Ishikawa (cell line): ENCODE measurements at regions not wholly inside any gene's neighbourhood (a gene's known extent, or its start where the extent isn't known, plus 50 kb on each side); places are given as distances from the start of the nearest gene placed in this dataset.

ENCODE experiments used
- CEBPB ChIP-seq: IDR thresholded peaks from 2 replicates; pipeline ENCODE4 v1.6.1; 2012
- CREB1 ChIP-seq: IDR thresholded peaks from 2 replicates; pipeline ENCODE4 v1.6.1; 2012; ENCODE audit warnings: low read depth
- EGR1 ChIP-seq: IDR thresholded peaks from 2 replicates; pipeline ENCODE4 v1.6.1; 2012
- EP300 ChIP-seq: IDR thresholded peaks from 2 replicates; pipeline ENCODE4 v1.6.1; 2012; ENCODE audit warnings: borderline replicate concordance
- FOXM1 ChIP-seq: IDR thresholded peaks from 2 replicates; pipeline ENCODE4 v1.6.1; 2012; ENCODE audit warnings: low read depth, borderline replicate concordance
- NFIC ChIP-seq: IDR thresholded peaks from 2 replicates; pipeline ENCODE4 v1.6.1; 2012
- RAD21 ChIP-seq: IDR thresholded peaks from 2 replicates; pipeline ENCODE4 v1.6.1; 2012; ENCODE audit warnings: low read depth
- TAF1 ChIP-seq: IDR thresholded peaks from 2 replicates; pipeline ENCODE4 v1.6.1; 2012; ENCODE audit warnings: low read depth, mild to moderate bottlenecking
- TCF12 ChIP-seq: IDR thresholded peaks from 2 replicates; pipeline ENCODE4 v1.6.1; 2012; ENCODE audit warnings: low read depth
- TEAD4 ChIP-seq: IDR thresholded peaks from 2 replicates; pipeline ENCODE4 v1.6.1; 2012
- YY1 ChIP-seq: IDR thresholded peaks from 2 replicates; pipeline ENCODE4 v1.6.1; 2012; ENCODE audit warnings: low read depth
- ZBTB7A ChIP-seq: IDR thresholded peaks from 2 replicates; pipeline ENCODE4 v1.6.1; 2012; ENCODE audit warnings: low read depth
- TF ChIP-seq, protein P1 (sequence below): IDR thresholded peaks from 2 replicates; pipeline ENCODE4 v1.6.1; 2012; ENCODE audit warnings: low read depth, mild to moderate bottlenecking
- TF ChIP-seq, protein P2 (sequence below): IDR thresholded peaks from 2 replicates; pipeline ENCODE4 v1.6.1; 2012
- TF ChIP-seq, protein P3 (sequence below): IDR thresholded peaks from 2 replicates; pipeline ENCODE4 v1.6.1; 2012

DNA sequence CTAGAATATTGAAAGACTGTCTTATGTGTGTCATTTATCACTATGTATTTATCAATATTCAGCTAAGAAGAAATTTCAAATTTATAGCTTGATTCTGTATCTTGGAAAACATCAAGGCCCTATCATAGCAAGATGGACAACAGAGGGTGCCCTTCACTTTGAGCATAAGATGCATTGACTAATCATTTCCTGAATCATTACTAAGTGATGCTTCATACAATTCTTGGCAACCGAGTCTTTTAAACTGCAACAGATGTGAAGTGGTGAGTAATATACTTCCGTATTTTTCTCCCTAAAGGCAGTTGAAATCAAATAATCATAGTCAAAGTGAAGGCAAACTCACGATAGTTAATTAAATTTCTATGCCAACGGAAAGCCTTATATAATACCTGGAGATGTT lies 318.6 kb upstream of the RGMB start:
- TF ChIP-seq YY1 (no peak), EP300 (no peak)
- TF ChIP-seq, protein P1, sequence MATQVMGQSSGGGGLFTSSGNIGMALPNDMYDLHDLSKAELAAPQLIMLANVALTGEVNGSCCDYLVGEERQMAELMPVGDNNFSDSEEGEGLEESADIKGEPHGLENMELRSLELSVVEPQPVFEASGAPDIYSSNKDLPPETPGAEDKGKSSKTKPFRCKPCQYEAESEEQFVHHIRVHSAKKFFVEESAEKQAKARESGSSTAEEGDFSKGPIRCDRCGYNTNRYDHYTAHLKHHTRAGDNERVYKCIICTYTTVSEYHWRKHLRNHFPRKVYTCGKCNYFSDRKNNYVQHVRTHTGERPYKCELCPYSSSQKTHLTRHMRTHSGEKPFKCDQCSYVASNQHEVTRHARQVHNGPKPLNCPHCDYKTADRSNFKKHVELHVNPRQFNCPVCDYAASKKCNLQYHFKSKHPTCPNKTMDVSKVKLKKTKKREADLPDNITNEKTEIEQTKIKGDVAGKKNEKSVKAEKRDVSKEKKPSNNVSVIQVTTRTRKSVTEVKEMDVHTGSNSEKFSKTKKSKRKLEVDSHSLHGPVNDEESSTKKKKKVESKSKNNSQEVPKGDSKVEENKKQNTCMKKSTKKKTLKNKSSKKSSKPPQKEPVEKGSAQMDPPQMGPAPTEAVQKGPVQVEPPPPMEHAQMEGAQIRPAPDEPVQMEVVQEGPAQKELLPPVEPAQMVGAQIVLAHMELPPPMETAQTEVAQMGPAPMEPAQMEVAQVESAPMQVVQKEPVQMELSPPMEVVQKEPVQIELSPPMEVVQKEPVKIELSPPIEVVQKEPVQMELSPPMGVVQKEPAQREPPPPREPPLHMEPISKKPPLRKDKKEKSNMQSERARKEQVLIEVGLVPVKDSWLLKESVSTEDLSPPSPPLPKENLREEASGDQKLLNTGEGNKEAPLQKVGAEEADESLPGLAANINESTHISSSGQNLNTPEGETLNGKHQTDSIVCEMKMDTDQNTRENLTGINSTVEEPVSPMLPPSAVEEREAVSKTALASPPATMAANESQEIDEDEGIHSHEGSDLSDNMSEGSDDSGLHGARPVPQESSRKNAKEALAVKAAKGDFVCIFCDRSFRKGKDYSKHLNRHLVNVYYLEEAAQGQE: no peak

DNA sequence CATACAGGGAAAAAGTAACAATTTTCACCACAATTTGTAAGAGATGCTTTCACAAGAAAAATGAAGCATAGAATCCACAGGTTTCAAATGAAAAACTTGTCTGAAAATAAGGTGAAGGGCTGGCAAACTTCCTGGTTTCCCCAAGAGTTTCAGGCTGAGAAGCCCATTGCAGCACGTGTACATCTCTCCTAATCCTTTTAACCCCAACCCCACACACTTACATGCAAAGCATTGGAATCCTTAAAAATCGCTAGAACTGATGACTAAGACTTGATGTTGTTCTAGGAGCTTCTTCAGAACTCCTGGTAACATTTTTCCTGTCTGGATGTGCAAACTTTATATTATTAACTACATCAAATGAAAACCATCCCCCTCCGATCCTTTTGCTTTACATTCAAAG lies 317.8 kb upstream of the RGMB start:
- TF ChIP-seq TAF1: no peak

DNA sequence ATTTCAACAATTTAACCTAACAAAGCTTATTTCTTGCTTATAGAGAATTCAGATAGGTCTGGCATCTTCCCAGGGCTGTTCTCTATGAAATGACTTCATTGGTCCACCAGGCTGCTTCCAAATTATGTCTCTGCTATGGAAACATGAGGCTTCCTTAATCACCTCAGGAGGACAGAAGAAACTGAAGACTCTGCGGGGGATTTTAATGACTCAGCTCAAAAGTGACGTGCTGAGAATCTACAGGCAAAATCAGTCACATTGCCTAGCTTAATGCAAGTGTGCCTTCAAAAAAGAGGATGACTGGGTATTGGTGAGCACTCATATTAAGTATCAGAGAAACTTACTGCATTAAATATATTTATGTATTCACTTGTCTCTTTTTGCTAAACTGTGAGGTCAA lies 315.5 kb upstream of the RGMB start:
- TF ChIP-seq YY1 (no peak), TAF1 (no peak), TEAD4 (no peak), RAD21 (no peak), CEBPB (no peak), TCF12 (no peak)
- TF ChIP-seq, protein P1: no peak

DNA sequence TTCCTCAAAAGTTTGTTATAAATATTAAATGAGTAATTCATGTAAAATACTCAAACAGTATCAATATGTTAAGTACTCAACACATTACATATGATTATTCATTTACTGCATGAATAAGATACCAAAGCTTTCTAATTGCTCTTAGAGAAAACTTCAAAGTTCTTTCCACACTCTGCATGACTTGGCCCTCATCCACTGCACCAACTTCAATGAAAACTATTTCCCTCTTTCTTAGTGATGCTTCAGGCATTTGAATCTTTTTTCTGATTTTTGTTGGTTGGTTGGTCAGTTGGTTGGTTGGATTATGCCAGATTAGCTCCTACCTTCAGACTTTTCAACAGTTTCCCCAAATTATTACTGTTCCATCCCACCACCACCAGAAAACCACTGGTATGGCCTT lies 314.7 kb upstream of the RGMB start:
- no peak for TF ChIP-seq CEBPB
- no peak for TF ChIP-seq EP300
- TF ChIP-seq FOXM1: no peak
- no peak for TF ChIP-seq NFIC
- no peak for TF ChIP-seq TCF12
- no peak for TF ChIP-seq EGR1
- TF ChIP-seq CREB1: no peak
- no peak for TF ChIP-seq TEAD4
- no peak for TF ChIP-seq TAF1
- TF ChIP-seq, protein P2, sequence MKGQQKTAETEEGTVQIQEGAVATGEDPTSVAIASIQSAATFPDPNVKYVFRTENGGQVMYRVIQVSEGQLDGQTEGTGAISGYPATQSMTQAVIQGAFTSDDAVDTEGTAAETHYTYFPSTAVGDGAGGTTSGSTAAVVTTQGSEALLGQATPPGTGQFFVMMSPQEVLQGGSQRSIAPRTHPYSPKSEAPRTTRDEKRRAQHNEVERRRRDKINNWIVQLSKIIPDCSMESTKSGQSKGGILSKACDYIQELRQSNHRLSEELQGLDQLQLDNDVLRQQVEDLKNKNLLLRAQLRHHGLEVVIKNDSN: no peak
- TF ChIP-seq RAD21: no peak
- TF ChIP-seq, protein P3, sequence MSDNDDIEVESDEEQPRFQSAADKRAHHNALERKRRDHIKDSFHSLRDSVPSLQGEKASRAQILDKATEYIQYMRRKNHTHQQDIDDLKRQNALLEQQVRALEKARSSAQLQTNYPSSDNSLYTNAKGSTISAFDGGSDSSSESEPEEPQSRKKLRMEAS: no peak
- TF ChIP-seq, protein P1: no peak
- TF ChIP-seq ZBTB7A: no peak
- TF ChIP-seq YY1: no peak

DNA sequence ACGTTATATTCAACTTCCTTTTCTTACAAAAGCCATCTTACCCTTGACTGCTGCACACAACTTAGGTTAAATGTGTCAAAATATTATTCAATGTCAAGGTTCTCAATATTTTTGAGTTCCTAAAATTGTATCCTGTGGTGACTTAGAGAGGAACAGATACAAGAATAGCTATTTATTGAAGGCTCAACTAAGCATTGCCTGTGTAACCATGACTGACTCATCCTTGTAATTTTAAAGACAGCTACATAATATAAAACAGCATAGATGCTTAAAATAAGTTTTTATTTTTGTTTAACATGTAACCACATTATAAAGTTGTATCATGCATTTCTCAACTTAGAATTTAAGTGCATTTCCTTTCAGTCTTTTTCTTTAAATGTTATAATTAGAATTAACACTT lies 312.9 kb upstream of the RGMB start:
- TF ChIP-seq ZBTB7A (no peak), FOXM1 (no peak), TCF12 (no peak), EGR1 (no peak), TAF1 (no peak), CREB1 (no peak), RAD21 (no peak), CEBPB (no peak), NFIC (no peak), EP300 (no peak), YY1 (no peak), TEAD4 (no peak)
- TF ChIP-seq, protein P2: no peak
- TF ChIP-seq, protein P3: no peak
- TF ChIP-seq, protein P1: no peak
